Keratinocyte (primary cell): ENCODE measurements at regions not wholly inside any gene's neighbourhood (a gene's known extent, or its start where the extent isn't known, plus 50 kb on each side); places are given as distances from the start of the nearest gene placed in this dataset.

ENCODE experiments used
- DNase-seq: peaks from one replicate; pipeline ENCODE4 v3.0.0-alpha.2; 2011; ENCODE audit warnings: low read depth, missing footprints, low spot score
- FAIRE-seq: peaks from 2 replicates; lab custom pipeline; 2011; peaks lifted over from hg19 to GRCh38; lab: Jason Lieb, UNC
- H2AFZ ChIP-seq: 2 replicates; pipeline ENCODE4 v1.6.0; 2012; ENCODE audit warnings: low read length, control low read depth, inconsistent platforms; ENCODE audit not compliant: control insufficient read depth
- H3K27ac ChIP-seq: 2 replicates; pipeline ENCODE4 v1.5.1; 2011; ENCODE audit warnings: low read length; ENCODE audit not compliant: control insufficient read depth, insufficient read depth
- H3K27me3 ChIP-seq: 3 replicates; pipeline ENCODE4 v1.6.0; 2011; ENCODE audit warnings: low read length; ENCODE audit not compliant: control insufficient read depth, insufficient read depth; ENCODE audit errors: extremely low read depth
- H3K36me3 ChIP-seq, 2 experiments: 2 replicates in 1 of 2; 3 replicates in 1 of 2; pipeline ENCODE4 v1.5.1; 2011; ENCODE audit warnings: low read length in 2 of 2, mild to moderate bottlenecking in 1 of 2; ENCODE audit not compliant: control insufficient read depth in 2 of 2, insufficient read depth in 2 of 2; ENCODE audit errors: extremely low read depth in 1 of 2
- H3K4me1 ChIP-seq: 3 replicates; pipeline ENCODE4 v1.5.1; 2011; ENCODE audit warnings: low read length; ENCODE audit not compliant: control insufficient read depth, insufficient read depth; ENCODE audit errors: extremely low read depth
- H3K4me2 ChIP-seq: 3 replicates; pipeline ENCODE4 v1.6.0; 2011; ENCODE audit warnings: low read depth, low read length; ENCODE audit not compliant: control insufficient read depth, insufficient read depth; ENCODE audit errors: extremely low read depth
- H3K4me3 ChIP-seq, 3 experiments: fragments of 200-600 bp in 1 of 3; sonication (generic) in 1 of 3; 2 replicates in 2 of 3; 3 replicates in 1 of 3; pipeline ENCODE4 v1.5.1; 2011 to 2016; ENCODE audit warnings: low read length in 3 of 3, mild to moderate bottlenecking in 3 of 3, control low read depth in 2 of 3, inconsistent platforms in 1 of 3, low read depth in 1 of 3, mixed read lengths in 1 of 3, mixed run types in 1 of 3, moderate library complexity in 1 of 3; ENCODE audit not compliant: control insufficient read depth in 2 of 3, insufficient read depth in 2 of 3; ENCODE audit errors: extremely low read depth in 1 of 3
- H3K79me2 ChIP-seq: 2 replicates; pipeline ENCODE4 v1.6.0; 2012; ENCODE audit warnings: low read length; ENCODE audit not compliant: control insufficient read depth, insufficient read depth
- H3K9ac ChIP-seq: 3 replicates; pipeline ENCODE4 v1.6.0; 2011; ENCODE audit warnings: low read length; ENCODE audit not compliant: control insufficient read depth, insufficient read depth; ENCODE audit errors: extremely low read depth
- H3K9me1 ChIP-seq: 3 replicates; pipeline ENCODE4 v1.6.0; 2011; ENCODE audit warnings: low read length; ENCODE audit not compliant: control insufficient read depth, insufficient read depth; ENCODE audit errors: extremely low read depth
- H3K9me3 ChIP-seq: 2 replicates; pipeline ENCODE4 v1.5.1; 2012; ENCODE audit warnings: low read depth, low read length; ENCODE audit not compliant: control insufficient read depth
- H4K20me1 ChIP-seq: 3 replicates; pipeline ENCODE4 v1.6.0; 2011; ENCODE audit warnings: low read length; ENCODE audit not compliant: control insufficient read depth, insufficient read depth; ENCODE audit errors: extremely low read depth
- EZH2 ChIP-seq: IDR thresholded peaks from one replicate; pipeline ENCODE4 v1.6.1; 2012; ENCODE audit warnings: inconsistent platforms, mild to moderate bottlenecking, low read length, moderate library complexity
- dilution Hi-C: fragments of 300-500 bp; cut with MboI; formaldehyde crosslinking; loops from one replicate; pipeline ENCODE4 v1.7.0; 2020; ENCODE audit warnings: low sequenced_read_pairs; ENCODE audit not compliant: extremely low pct_ligation_motif_present
- TF ChIP-seq, protein P1 (sequence below), 3 experiments: IDR thresholded peaks in 1 of 3; conservative IDR thresholded peaks in 1 of 3; optimal IDR thresholded peaks in 1 of 3; 2 replicates in 2 of 3; 3 replicates in 1 of 3; pipeline versions ENCODE3 to v1.5.1; 2011; ENCODE audit warnings: low read length in 3 of 3, mild to moderate bottlenecking in 3 of 3, moderate library complexity in 2 of 3, control low read depth in 1 of 3, inconsistent platforms in 1 of 3; ENCODE audit not compliant: insufficient read depth in 2 of 3; ENCODE audit errors: extremely low read depth in 1 of 3

DNA sequence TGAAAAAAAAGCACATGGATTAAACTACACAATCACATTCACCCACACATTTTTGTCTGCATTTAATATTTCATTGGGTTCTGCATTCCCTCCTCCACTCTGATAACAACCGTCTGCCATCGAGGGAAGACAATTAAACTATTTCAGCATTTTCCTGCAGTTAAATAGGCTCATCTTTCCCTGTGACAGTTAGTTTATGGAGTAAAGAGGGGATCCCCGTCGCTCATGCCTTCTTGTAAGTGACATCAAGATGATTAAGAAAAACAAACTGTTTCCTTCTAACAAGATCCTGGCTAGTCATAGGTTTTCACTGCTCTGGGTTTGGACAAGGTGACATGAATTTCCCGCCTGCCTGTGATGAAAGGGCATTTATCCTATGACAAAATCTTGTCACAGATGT lies 98.0 kb upstream of the DYNLRB2 start:
- Histone ChIP-seq H3K9me3 (no peaks in the 10 kb centered on the region), H3K4me3 (no peak overlapping the region), H3K9me1 (no peaks in the 10 kb centered on the region), H3K4me2 (no peak overlapping the region), H3K9ac (no peak overlapping the region), H3K79me2 (no peaks in the 10 kb centered on the region), H4K20me1 (no peaks in the 10 kb centered on the region), H2AFZ (no peak overlapping the region), H3K27ac (no peak overlapping the region), H3K27me3 (no peaks in the 10 kb centered on the region), H3K4me1 (no peaks in the 10 kb centered on the region), H3K36me3 (no peaks in the 10 kb centered on the region)
- FAIRE-seq: no peak
- dilution Hi-C loops: no loop called here
- no peak for DNase-seq
- TF ChIP-seq EZH2: no peak
- TF ChIP-seq, protein P1, sequence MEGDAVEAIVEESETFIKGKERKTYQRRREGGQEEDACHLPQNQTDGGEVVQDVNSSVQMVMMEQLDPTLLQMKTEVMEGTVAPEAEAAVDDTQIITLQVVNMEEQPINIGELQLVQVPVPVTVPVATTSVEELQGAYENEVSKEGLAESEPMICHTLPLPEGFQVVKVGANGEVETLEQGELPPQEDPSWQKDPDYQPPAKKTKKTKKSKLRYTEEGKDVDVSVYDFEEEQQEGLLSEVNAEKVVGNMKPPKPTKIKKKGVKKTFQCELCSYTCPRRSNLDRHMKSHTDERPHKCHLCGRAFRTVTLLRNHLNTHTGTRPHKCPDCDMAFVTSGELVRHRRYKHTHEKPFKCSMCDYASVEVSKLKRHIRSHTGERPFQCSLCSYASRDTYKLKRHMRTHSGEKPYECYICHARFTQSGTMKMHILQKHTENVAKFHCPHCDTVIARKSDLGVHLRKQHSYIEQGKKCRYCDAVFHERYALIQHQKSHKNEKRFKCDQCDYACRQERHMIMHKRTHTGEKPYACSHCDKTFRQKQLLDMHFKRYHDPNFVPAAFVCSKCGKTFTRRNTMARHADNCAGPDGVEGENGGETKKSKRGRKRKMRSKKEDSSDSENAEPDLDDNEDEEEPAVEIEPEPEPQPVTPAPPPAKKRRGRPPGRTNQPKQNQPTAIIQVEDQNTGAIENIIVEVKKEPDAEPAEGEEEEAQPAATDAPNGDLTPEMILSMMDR (optimal IDR thresholded peaks at IDR 0.05 in 1 of 3, IDR thresholded peaks at IDR 0.05 in 1 of 3, conservative IDR thresholded peaks at IDR 0.05 in 1 of 3; ENCODE audit: extremely low read depth in 1 of 3, insufficient read depth in 2 of 3, low read length in 3 of 3): no peak

DNA sequence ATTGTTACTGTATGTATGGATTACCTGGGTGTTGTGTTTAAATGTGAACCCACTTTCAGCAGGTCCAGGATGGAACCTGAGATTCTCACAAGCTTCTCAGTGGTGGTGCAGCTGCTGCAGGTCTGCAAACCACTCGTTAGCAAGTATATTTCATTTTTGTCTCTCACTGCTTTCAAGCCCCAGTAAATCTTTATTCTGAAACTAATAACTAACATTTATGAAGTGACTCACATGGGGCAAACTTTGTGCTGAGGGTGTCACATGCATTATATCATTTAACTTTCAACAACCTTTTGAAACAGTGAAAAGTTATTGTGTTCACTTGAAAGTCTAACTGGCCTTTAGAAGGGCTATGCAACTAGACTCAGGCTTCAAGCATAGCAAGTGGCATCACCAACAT lies 98.9 kb upstream of the DYNLRB2 start:
- no peaks in the 10 kb centered on the region for H4K20me1 ChIP-seq
- no peaks in the 10 kb centered on the region for H3K4me1 ChIP-seq
- no peaks in the 10 kb centered on the region for H3K79me2 ChIP-seq
- DNase-seq (no peak), FAIRE-seq (no peak)
- no peak overlapping the region for H3K4me3 ChIP-seq
- dilution Hi-C loops: no loop called here
- no peaks in the 10 kb centered on the region for H3K9me3 ChIP-seq
- H3K9ac ChIP-seq: no peak overlapping the region
- no peaks in the 10 kb centered on the region for H3K9me1 ChIP-seq
- no peaks in the 10 kb centered on the region for H3K27me3 ChIP-seq
- no peak for TF ChIP-seq EZH2
- TF ChIP-seq, protein P1 (optimal IDR thresholded peaks at IDR 0.05 in 1 of 3, IDR thresholded peaks at IDR 0.05 in 1 of 3, conservative IDR thresholded peaks at IDR 0.05 in 1 of 3; ENCODE audit: extremely low read depth in 1 of 3, insufficient read depth in 2 of 3, low read length in 3 of 3): no peak
- no peak overlapping the region for H2AFZ ChIP-seq
- no peak overlapping the region for H3K27ac ChIP-seq
- no peak overlapping the region for H3K4me2 ChIP-seq
- no peaks in the 10 kb centered on the region for H3K36me3 ChIP-seq
